SK-N-SH (cell line): ENCODE measurements at regions not wholly inside any gene's neighbourhood (a gene's known extent, or its start where the extent isn't known, plus 50 kb on each side); places are given as distances from the start of the nearest gene placed in this dataset.

ENCODE experiments used
- CTCF ChIA-PET: fragments of 300-600, 350-600 bp; formaldehyde crosslinking; extraction: SDS; loops from one replicate; lab custom pipeline; 2021; lab: Yijun Ruan, JAX
- POLR2A ChIA-PET: fragments of 350-600 bp; sonication (Branson Sonifier 250); formaldehyde crosslinking; extraction: SDS; loops from one replicate; lab custom pipeline; 2020; ENCODE audit warnings: antibody characterized with exemption, inconsistent platforms; lab: Yijun Ruan, JAX
- DNase-seq: peaks from one replicate; pipeline ENCODE4 v3.0.0; 2012
- H2AFZ ChIP-seq: fragments of 200-600 bp; sonication (generic); 2 replicates; pipeline ENCODE4 v1.8.1; 2016; ENCODE audit warnings: antibody characterized with exemption, mild to moderate bottlenecking, low read depth
- H3F3A ChIP-seq: fragments of 200-600 bp; sonication (generic); replicated peaks from 2 replicates; pipeline ENCODE3; 2016; ENCODE audit warnings: antibody characterized with exemption, mild to moderate bottlenecking; ENCODE audit not compliant: insufficient read depth
- H3K27ac ChIP-seq, 2 experiments: fragments of 200-500 bp in 1 of 2; fragments of 200-600 bp in 1 of 2; sonication (Bioruptor generic) in 1 of 2; sonication (generic), shearing (Covaris generic) in 1 of 2; 2 replicates each; pipeline versions ENCODE4 v1.5.1 to v1.6.1; 2014 to 2016; ENCODE audit warnings: low read depth in 2 of 2, inconsistent platforms in 1 of 2, low read length in 1 of 2, mild to moderate bottlenecking in 1 of 2, mixed read lengths in 1 of 2
- H3K27me3 ChIP-seq: fragments of 200-600 bp; sonication (generic), shearing (Covaris generic); 2 replicates; pipeline ENCODE4 v1.6.1; 2016; ENCODE audit warnings: mixed run types; ENCODE audit not compliant: insufficient read depth
- H3K36me3 ChIP-seq, 2 experiments: fragments of 200-500 bp in 1 of 2; fragments of 200-600 bp in 1 of 2; sonication (Bioruptor generic) in 1 of 2; sonication (generic) in 1 of 2; replicated peaks in 1 of 2; 2 replicates each; pipeline versions ENCODE3 to v1.5.1; 2014 to 2016; ENCODE audit warnings: low read length in 1 of 2, mild to moderate bottlenecking in 1 of 2; ENCODE audit not compliant: insufficient read depth in 2 of 2, control insufficient read depth in 1 of 2
- H3K4me1 ChIP-seq, 2 experiments: fragments of 200-500 bp in 1 of 2; fragments of 200-600 bp in 1 of 2; sonication (Bioruptor generic) in 1 of 2; sonication (generic), shearing (Covaris generic) in 1 of 2; 2 replicates each; pipeline versions ENCODE4 v1.5.1 to v1.6.1; 2014 to 2016; ENCODE audit warnings: low read depth in 1 of 2, low read length in 1 of 2, mixed run types in 1 of 2; ENCODE audit not compliant: insufficient read depth in 2 of 2, control insufficient read depth in 1 of 2
- H3K4me2 ChIP-seq: fragments of 200-600 bp; sonication (generic), shearing (Covaris generic); 2 replicates; pipeline ENCODE4 v1.6.1; 2017; ENCODE audit warnings: mixed run types
- H3K4me3 ChIP-seq, 2 experiments: fragments of 200-500 bp in 1 of 2; fragments of 200-600 bp in 1 of 2; sonication (Bioruptor generic) in 1 of 2; sonication (generic), shearing (Covaris generic) in 1 of 2; 2 replicates each; pipeline versions ENCODE4 v1.5.1 to v1.8.1; 2014 to 2016; ENCODE audit warnings: low read depth in 2 of 2, inconsistent platforms in 1 of 2, low read length in 1 of 2, mild to moderate bottlenecking in 1 of 2, mixed read lengths in 1 of 2, moderate library complexity in 1 of 2
- H3K79me2 ChIP-seq: fragments of 200-600 bp; sonication (generic); 2 replicates; pipeline ENCODE4 v1.8.1; 2017; ENCODE audit warnings: mild to moderate bottlenecking; ENCODE audit not compliant: insufficient read depth
- H3K9ac ChIP-seq: fragments of 200-600 bp; sonication (generic); 2 replicates; pipeline ENCODE4 v1.6.1; 2017; ENCODE audit warnings: mixed run types
- H3K9me2 ChIP-seq: fragments of 200-600 bp; sonication (generic); 2 replicates; pipeline ENCODE4 v1.6.1; 2017; ENCODE audit warnings: mixed run types
- H3K9me3 ChIP-seq: fragments of 200-600 bp; sonication (generic); 2 replicates; pipeline ENCODE4 v1.6.1; 2017; ENCODE audit warnings: mixed run types, mild to moderate bottlenecking, moderate library complexity
- H4K20me1 ChIP-seq: fragments of 200-600 bp; sonication (generic); 2 replicates; pipeline ENCODE4 v1.6.1; 2017; ENCODE audit warnings: mild to moderate bottlenecking, mixed run types; ENCODE audit not compliant: insufficient read depth
- ELF1 ChIP-seq: IDR thresholded peaks from 2 replicates; pipeline ENCODE4 v1.4.0; 2012
- FOXM1 ChIP-seq: IDR thresholded peaks from 2 replicates; pipeline ENCODE4 v1.4.0; 2012; ENCODE audit warnings: low read depth, mild to moderate bottlenecking
- GATA2 ChIP-seq: sonication (generic); formaldehyde crosslinking; IDR thresholded peaks from 2 replicates; pipeline ENCODE4 v1.5.0; 2020; ENCODE audit warnings: mild to moderate bottlenecking, missing genetic modification reagents
- IRF3 ChIP-seq: fragments of 150-350 bp; IDR thresholded peaks from 2 replicates; pipeline ENCODE4 v1.6.1; 2016; ENCODE audit warnings: mild to moderate bottlenecking, low read depth, low read length
- JUND ChIP-seq: IDR thresholded peaks from 2 replicates; pipeline ENCODE4 v1.4.0; 2012
- NFIC ChIP-seq: IDR thresholded peaks from 2 replicates; pipeline ENCODE4 v1.4.0; 2012; ENCODE audit warnings: borderline replicate concordance
- POLR2AphosphoS5 ChIP-seq: IDR thresholded peaks from 2 replicates; pipeline ENCODE4 v1.6.1; 2012; ENCODE audit warnings: low read depth, low read length
- RAD21 ChIP-seq: IDR thresholded peaks from 2 replicates; pipeline ENCODE4 v1.6.1; 2012; ENCODE audit warnings: mild to moderate bottlenecking, low read length
- RCOR1 ChIP-seq: fragments of 150-350 bp; IDR thresholded peaks from 2 replicates; pipeline ENCODE4 v1.6.1; 2017; ENCODE audit warnings: antibody characterized with exemption, low read length
- REST ChIP-seq: IDR thresholded peaks from 2 replicates; pipeline ENCODE4 v1.6.1; 2012; ENCODE audit warnings: mild to moderate bottlenecking, low read depth, low read length, moderate library complexity
- RXRA ChIP-seq: IDR thresholded peaks from 2 replicates; pipeline ENCODE4 v1.4.0; 2012; ENCODE audit warnings: low read depth, mild to moderate bottlenecking, borderline replicate concordance
- SMC3 ChIP-seq: IDR thresholded peaks from 2 replicates; pipeline ENCODE4 v1.6.1; 2012; ENCODE audit warnings: low read depth, low read length, improper control_type of control experiment
- TCF12 ChIP-seq: IDR thresholded peaks from 2 replicates; pipeline ENCODE4 v1.4.0; 2012
- USF2 ChIP-seq: fragments of 150-350 bp; IDR thresholded peaks from 2 replicates; pipeline ENCODE4 v1.6.1; 2017; ENCODE audit warnings: antibody characterized with exemption, low read length, low read depth, borderline replicate concordance
- ZBTB33 ChIP-seq: IDR thresholded peaks from 2 replicates; pipeline ENCODE4 v1.4.0; 2012; ENCODE audit warnings: low read depth, borderline replicate concordance
- WGBS: methylation state at CpG from one replicate; pipeline ENCODE4 v1.1.6; 2017; ENCODE audit warnings: low lambda C conversion rate; 5-methylcytosine and 5-hydroxymethylcytosine counted together
- TF ChIP-seq, protein P1 (sequence below): IDR thresholded peaks from 2 replicates; pipeline ENCODE4 v1.4.0; 2012; ENCODE audit warnings: low read depth

DNA sequence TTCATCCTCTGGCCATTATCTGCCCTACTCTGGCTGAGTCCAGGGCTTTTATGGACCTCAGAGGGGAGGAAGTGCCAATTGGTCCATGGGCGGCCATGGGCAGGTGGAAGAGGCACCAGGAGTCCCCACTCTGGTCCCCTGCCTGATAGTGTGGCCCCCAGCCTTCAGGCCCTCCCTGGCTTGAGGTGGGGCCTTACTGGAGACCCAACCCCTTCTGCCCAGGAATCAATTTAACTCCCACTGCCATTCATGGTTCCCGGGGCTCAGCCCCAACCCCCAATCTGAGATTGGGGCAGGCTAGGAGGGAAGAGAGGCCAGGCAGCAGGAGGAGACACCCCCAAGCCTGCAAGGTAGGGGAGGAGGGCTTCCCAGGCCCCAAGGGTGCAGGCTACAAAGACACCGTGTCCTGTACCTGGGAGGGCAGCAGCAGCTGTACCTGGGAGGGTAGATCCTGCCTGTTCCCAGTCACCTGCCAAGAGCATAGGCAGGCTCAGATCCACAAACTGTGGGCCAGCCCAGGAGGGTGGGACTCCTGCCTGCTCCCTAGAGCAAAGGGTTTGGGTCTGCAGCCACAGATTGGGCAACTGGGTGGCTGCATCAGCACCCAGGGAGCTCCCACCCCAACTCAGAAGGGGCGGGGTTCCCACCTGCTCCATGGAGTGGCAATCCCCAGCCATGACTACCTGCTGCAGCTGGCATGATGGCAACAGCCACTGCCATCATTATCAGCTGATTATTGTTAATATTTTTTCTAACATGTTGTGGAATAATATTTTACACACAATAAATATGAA lies 1044.1 kb upstream of the B3GALT2 start (continued):
- TF ChIP-seq IRF3 = no peak
- no peak for TF ChIP-seq POLR2AphosphoS5
- no peak for TF ChIP-seq GATA2 (CRISPR knock-in tag)
- no peak for TF ChIP-seq USF2
- no peak for TF ChIP-seq RXRA

DNA sequence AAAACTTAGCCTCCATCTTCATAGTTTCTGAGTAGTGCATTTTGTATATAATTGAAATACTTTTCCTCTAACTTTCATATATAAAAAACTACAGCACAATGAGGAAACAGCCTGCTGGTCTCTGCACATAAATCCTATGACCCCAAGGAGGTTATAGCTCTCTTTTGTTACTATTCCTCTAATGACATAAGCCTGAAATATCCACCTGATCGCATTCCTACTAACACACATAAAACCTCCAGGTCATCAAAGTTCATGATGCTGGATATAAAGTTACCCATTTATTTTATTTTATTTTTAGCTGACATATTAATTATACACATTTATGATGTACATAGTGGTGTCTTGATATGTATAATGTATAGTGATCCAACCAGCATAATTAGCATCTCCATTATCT lies 1042.0 kb upstream of the B3GALT2 start:
- Histone ChIP-seq H3K27ac (no peak overlapping the region), H3K9ac (no peak overlapping the region), H3K4me2 (no peak overlapping the region), H3K9me3 (no peaks in the 10 kb centered on the region), H3K27me3 (no peaks in the 10 kb centered on the region), H3K4me3 (no peak overlapping the region), H3K36me3 (no peaks in the 10 kb centered on the region), H3K9me2 (no peaks in the 10 kb centered on the region), H2AFZ (no peak overlapping the region), H4K20me1 (no peaks in the 10 kb centered on the region), H3K79me2 (no peaks in the 10 kb centered on the region), H3F3A (no peaks in the 10 kb centered on the region), H3K4me1 (no peaks in the 10 kb centered on the region; a peak in 1 of 4 replicates)
- CTCF ChIA-PET = no interaction called here
- 36% methylated on average over 1 of the region's 1 CpG for WGBS
- TF ChIP-seq, protein P1, sequence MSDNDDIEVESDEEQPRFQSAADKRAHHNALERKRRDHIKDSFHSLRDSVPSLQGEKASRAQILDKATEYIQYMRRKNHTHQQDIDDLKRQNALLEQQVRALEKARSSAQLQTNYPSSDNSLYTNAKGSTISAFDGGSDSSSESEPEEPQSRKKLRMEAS = no peak
- no peak for TF ChIP-seq NFIC
- TF ChIP-seq RCOR1 = no peak
- POLR2A ChIA-PET = no interaction called here
- no peak for DNase-seq

DNA sequence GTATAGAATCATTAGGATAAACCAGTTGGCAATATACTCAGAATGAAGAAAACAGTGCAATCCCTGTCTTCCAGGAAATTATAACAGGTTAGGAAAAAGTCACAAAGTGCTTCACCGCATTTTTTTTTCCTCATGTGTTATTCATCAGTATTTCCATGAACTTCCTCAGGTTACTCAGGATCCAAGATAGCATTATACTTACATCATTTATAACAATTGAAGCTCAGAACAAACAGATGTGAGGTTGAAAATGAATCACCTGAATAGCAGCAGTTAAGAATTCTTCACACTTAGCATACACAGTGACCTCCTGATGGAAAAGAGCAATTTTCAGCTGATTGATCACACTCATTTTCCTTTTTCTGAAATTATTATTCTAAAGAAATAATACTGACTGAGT lies 1040.7 kb upstream of the B3GALT2 start:
- H2AFZ ChIP-seq = no peak overlapping the region
- ChIA-PET POLR2A (interaction anchor here (0.6 kb wide), 1 partner anchor 17 kb away, joined by 4 read pairs; no protein-coding TSS in a partner anchor), CTCF (no interaction called here)
- H3K4me2 ChIP-seq = no peak overlapping the region
- H3K4me3 ChIP-seq = no peak overlapping the region
- no peaks in the 10 kb centered on the region for H3K9me3 ChIP-seq
- WGBS = 55% methylated on average over 1 of the region's 1 CpG
- no peaks in the 10 kb centered on the region for H3F3A ChIP-seq
- no peak overlapping the region for H3K9ac ChIP-seq
- H3K79me2 ChIP-seq = no peaks in the 10 kb centered on the region
- no peaks in the 10 kb centered on the region for H3K27me3 ChIP-seq
- no peaks in the 10 kb centered on the region for H4K20me1 ChIP-seq
- DNase-seq = no peak
- H3K27ac ChIP-seq = no peak overlapping the region
- no peaks in the 10 kb centered on the region for H3K9me2 ChIP-seq
- no peaks in the 10 kb centered on the region; a peak in 1 of 4 replicates for H3K4me1 ChIP-seq
- no peaks in the 10 kb centered on the region for H3K36me3 ChIP-seq
- TF ChIP-seq IRF3 = no peak
- TF ChIP-seq RAD21 = no peak
- TF ChIP-seq ZBTB33 = no peak
- no peak for TF ChIP-seq FOXM1
- no peak for TF ChIP-seq JUND
- no peak for TF ChIP-seq POLR2AphosphoS5
- no peak for TF ChIP-seq REST
- TF ChIP-seq RXRA = no peak
- TF ChIP-seq TCF12 = no peak
- TF ChIP-seq SMC3 = no peak
- no peak for TF ChIP-seq ELF1
